HepG2 (cell line): ENCODE measurements at regions not wholly inside any gene's neighbourhood (a gene's known extent, or its start where the extent isn't known, plus 50 kb on each side); places are given as distances from the start of the nearest gene placed in this dataset.

Experiments used
- ATAC-seq: fragments of 200-7000 bp; cut with Tn5 transposase; 3 replicates; pipeline ENCODE4 v1.9.1; 2020; ENCODE audit warnings: mild to moderate bottlenecking, moderate library complexity
- BruUV-seq: library from RNA; stranded (reverse); fragments of 400-500 nt; replicated peaks from 2 replicates; lab custom pipeline; 2021; lab: Mats Ljungman, UMichigan
- CTCF ChIA-PET: fragments of 300-600 bp; formaldehyde crosslinking; extraction: SDS; loops from one replicate; lab custom pipeline; 2021; ENCODE audit warnings: low total read pairs, inconsistent platforms, low intra/inter-chr PET ratio; lab: Yijun Ruan, JAX
- POLR2A ChIA-PET: fragments of 350-600 bp; sonication (Branson Sonifier 250); formaldehyde crosslinking; loops from one replicate; lab custom pipeline; 2020; ENCODE audit warnings: antibody characterized with exemption, inconsistent platforms; lab: Yijun Ruan, JAX
- DNase-seq: peaks from one replicate; pipeline ENCODE4 v3.0.0-alpha.2; 2015; ENCODE audit warnings: low spot score
- FAIRE-seq: peaks from 3 replicates; lab custom pipeline; 2011; peaks lifted over from hg19 to GRCh38; lab: Jason Lieb, UNC
- H2AFZ ChIP-seq: one replicate; pipeline ENCODE4 v1.6.1; 2011; ENCODE audit warnings: low read length, inconsistent platforms
- H3K27ac ChIP-seq: fragments of 300-600 bp; 3 replicates; pipeline ENCODE4 v1.8.0; 2011; ENCODE audit warnings: mixed run types, mild to moderate bottlenecking, mixed read lengths, low read length, inconsistent platforms; ENCODE audit not compliant: insufficient read depth; ENCODE audit errors: extremely low read length
- H3K27me3 ChIP-seq, 2 experiments: fragments of 200-600 bp in 1 of 2; 2 replicates in 1 of 2; 3 replicates in 1 of 2; pipeline versions ENCODE4 v1.6.0 to v1.8.0; 2011; ENCODE audit warnings: low read length in 2 of 2, mild to moderate bottlenecking in 2 of 2, moderate library complexity in 2 of 2, inconsistent platforms in 1 of 2; ENCODE audit not compliant: insufficient read depth in 2 of 2, control insufficient read depth in 1 of 2
- H3K36me3 ChIP-seq, 2 experiments: fragments of 200-600 bp in 1 of 2; replicated peaks in 1 of 2; 2 replicates in 1 of 2; 3 replicates in 1 of 2; pipeline versions ENCODE4 v1.5.1 to v1.8.0; 2011; ENCODE audit warnings: low read length in 2 of 2, inconsistent platforms in 1 of 2; ENCODE audit not compliant: insufficient read depth in 2 of 2, control insufficient read depth in 1 of 2
- H3K4me1 ChIP-seq: 2 replicates; pipeline ENCODE4 v1.5.1; 2012; ENCODE audit warnings: low read length, inconsistent platforms; ENCODE audit not compliant: insufficient read depth
- H3K4me2 ChIP-seq: 2 replicates; pipeline ENCODE4 v1.6.0; 2011; ENCODE audit warnings: low read depth, low read length, inconsistent platforms
- H3K4me3 ChIP-seq, 3 experiments: fragments of 200-600 bp in 1 of 3; sonication (generic), shearing (Covaris generic) in 1 of 3; replicated peaks in 1 of 3; 2 replicates each; pipeline ENCODE4 v1.5.1; 2011 to 2016; ENCODE audit warnings: low read length in 3 of 3, inconsistent platforms in 2 of 3, low read depth in 2 of 3, mild to moderate bottlenecking in 2 of 3, control low read depth in 1 of 3, mixed read lengths in 1 of 3; ENCODE audit not compliant: insufficient read depth in 1 of 3
- H3K79me2 ChIP-seq: one replicate; pipeline ENCODE4 v1.6.1; 2011; ENCODE audit warnings: low read length, inconsistent platforms; ENCODE audit not compliant: insufficient read depth
- H3K9ac ChIP-seq: 2 replicates; pipeline ENCODE4 v1.6.0; 2011; ENCODE audit warnings: mild to moderate bottlenecking, low read depth, low read length, inconsistent platforms; ENCODE audit not compliant: insufficient read depth
- H3K9me3 ChIP-seq: 2 replicates; pipeline ENCODE4 v1.5.1; 2012; ENCODE audit warnings: mild to moderate bottlenecking, low read length
- H4K20me1 ChIP-seq: 2 replicates; pipeline ENCODE4 v1.6.0; 2011; ENCODE audit warnings: inconsistent platforms, mild to moderate bottlenecking, low read length, moderate library complexity; ENCODE audit not compliant: insufficient read depth
- ASH2L ChIP-seq: fragments of 300-600, 200-600 bp; sonication (generic); IDR thresholded peaks from 2 replicates; pipeline ENCODE4 v1.7.0; 2017; ENCODE audit warnings: low read depth, mild to moderate bottlenecking, moderate library complexity, mixed read lengths, low read length; ENCODE audit not compliant: insufficient read length
- CC2D1A ChIP-seq: sonication (generic); formaldehyde crosslinking; IDR thresholded peaks from 2 replicates; pipeline ENCODE4 v1.8.1; 2023; ENCODE audit warnings: mild to moderate bottlenecking, missing genetic modification reagents
- KDM5A ChIP-seq: fragments of 200-600 bp; sonication (generic); IDR thresholded peaks from 2 replicates; pipeline ENCODE4 v1.7.0; 2018; ENCODE audit warnings: antibody characterized with exemption, mild to moderate bottlenecking, low read length, borderline replicate concordance
- NR2C2 ChIP-seq: sonication (generic); formaldehyde crosslinking; IDR thresholded peaks from 2 replicates; pipeline ENCODE4 v1.4.0; 2020; ENCODE audit warnings: missing genetic modification reagents, mild to moderate bottlenecking, moderate library complexity, borderline replicate concordance
- PHF8 ChIP-seq: sonication (generic); formaldehyde crosslinking; IDR thresholded peaks from 2 replicates; pipeline ENCODE4 v1.5.0; 2020; ENCODE audit warnings: missing genetic modification reagents
- POGK ChIP-seq: sonication (generic); formaldehyde crosslinking; conservative IDR thresholded peaks from 2 replicates; pipeline ENCODE4 v1.8.0; 2022; ENCODE audit warnings: mild to moderate bottlenecking, moderate library complexity, missing genetic modification reagents
- SKIL ChIP-seq: sonication (generic); formaldehyde crosslinking; IDR thresholded peaks from 2 replicates; pipeline ENCODE4 v1.8.0; 2022; ENCODE audit warnings: missing genetic modification reagents, mild to moderate bottlenecking, moderate library complexity, borderline replicate concordance
- SMAD3 ChIP-seq: sonication (generic); formaldehyde crosslinking; IDR thresholded peaks from 2 replicates; pipeline ENCODE4 v1.4.0; 2020; ENCODE audit warnings: missing genetic modification reagents
- TBX3 ChIP-seq: fragments of 450-650 bp; IDR thresholded peaks from 2 replicates; pipeline ENCODE4 v1.6.1; 2017; ENCODE audit warnings: antibody characterized with exemption, mild to moderate bottlenecking, inconsistent platforms, borderline replicate concordance
- ZFP36L1 ChIP-seq: sonication (generic); formaldehyde crosslinking; IDR thresholded peaks from 2 replicates; pipeline ENCODE4 v1.8.0; 2022; ENCODE audit warnings: mild to moderate bottlenecking, missing genetic modification reagents, moderate library complexity
- ZNF101 ChIP-seq: sonication (generic); formaldehyde crosslinking; IDR thresholded peaks from 2 replicates; pipeline ENCODE4 v1.4.0; 2020; ENCODE audit warnings: mild to moderate bottlenecking, low read depth, missing genetic modification reagents, borderline replicate concordance
- WGBS: methylation state at CpG from one replicate; pipeline ENCODE4 v1.1.6; 2017; ENCODE audit warnings: low lambda C conversion rate; 5-methylcytosine and 5-hydroxymethylcytosine counted together
- in situ Hi-C: cut with HindIII; loops from 2 replicates; pipeline ENCODE4 v1.10.0; 2017; ENCODE audit warnings: low pct_unique_long_range_greater_than_20kb; ENCODE audit not compliant: extremely low pct_ligation_motif_present
- intact Hi-C: fragments of 100-400 bp; cut with micrococcal nuclease; formaldehyde crosslinking; loops from one replicate; pipeline ENCODE4 v1.10.0; 2022; ENCODE audit not compliant: unreplicated experiment
- TF ChIP-seq, protein P1 (sequence below): sonication (generic); formaldehyde crosslinking; IDR thresholded peaks from 2 replicates; pipeline ENCODE4 v1.5.0; 2020; ENCODE audit warnings: missing genetic modification reagents
- TF ChIP-seq, protein P2 (sequence below): sonication (generic); formaldehyde crosslinking; IDR thresholded peaks from 2 replicates; pipeline ENCODE4 v1.5.1; 2020; ENCODE audit warnings: mild to moderate bottlenecking, missing genetic modification reagents, borderline replicate concordance

- TF ChIP-seq SKIL (CRISPR knock-in tag), result no peak
- no peak for TF ChIP-seq ZFP36L1 (CRISPR knock-in tag)
- TF ChIP-seq, protein P1, sequence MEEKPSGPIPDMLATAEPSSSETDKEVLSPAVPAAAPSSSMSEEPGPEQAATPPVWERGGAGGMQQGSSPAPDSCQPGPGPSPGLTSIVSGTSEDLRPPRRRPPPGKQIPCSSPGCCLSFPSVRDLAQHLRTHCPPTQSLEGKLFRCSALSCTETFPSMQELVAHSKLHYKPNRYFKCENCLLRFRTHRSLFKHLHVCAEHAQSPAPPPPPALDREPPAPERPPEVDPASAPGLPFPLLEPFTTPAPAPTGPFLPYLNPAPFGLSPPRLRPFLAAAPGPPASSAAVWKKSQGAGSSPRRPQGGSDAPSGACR (CRISPR knock-in tag), result no peak
Observed at GRCh38 chrY:19148783-19149182, 375.2 kb upstream of the HSFY2 start (continued).

DNA sequence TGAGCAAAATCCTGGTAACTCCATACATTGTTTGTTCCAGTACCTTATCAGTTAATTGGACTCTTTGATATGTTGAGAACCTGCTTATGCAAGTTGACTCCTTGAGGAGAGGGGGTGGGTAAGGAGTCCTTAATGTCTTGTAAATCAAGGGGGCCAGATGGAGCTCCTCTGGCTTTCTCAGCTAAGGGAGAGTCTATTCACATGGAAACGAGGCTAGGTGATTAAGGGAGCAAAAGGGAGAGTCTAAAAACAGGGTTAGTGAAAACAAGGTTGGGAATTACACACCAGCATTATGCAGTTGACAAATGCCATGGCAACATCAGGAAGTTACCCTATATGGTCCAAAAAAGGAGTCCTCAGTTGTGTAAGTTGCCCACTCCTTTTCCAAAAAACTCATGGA, 372.8 kb upstream of the HSFY2 start:
- BruUV-seq, result no TSS peak
- no peak for DNase-seq
- intact Hi-C loops, result no loop called here
- Histone ChIP-seq H3K4me1 (no peaks in the 10 kb centered on the region), H3K4me3 (no peak overlapping the region), H3K9ac (no peak overlapping the region), H3K27me3 (no peaks in the 10 kb centered on the region), H4K20me1 (no peaks in the 10 kb centered on the region), H3K9me3 (peaks cover 33% of the 10 kb centered on the region; the same call in 1 of the 2 replicates), H3K4me2 (no peak overlapping the region), H3K27ac (no peak overlapping the region), H3K36me3 (no peaks in the 10 kb centered on the region), H2AFZ (no peak overlapping the region), H3K79me2 (no peaks in the 10 kb centered on the region)
- FAIRE-seq, result no peak
- ATAC-seq, result no peak
- WGBS, result 0% methylated on average over 1 of the region's 1 CpG
- in situ Hi-C loops, result no loop called here
- ChIA-PET POLR2A (no interaction called here), CTCF (no interaction called here)
- TF ChIP-seq SMAD3 (CRISPR knock-in tag), result no peak
- no peak for TF ChIP-seq ZNF101 (CRISPR knock-in tag)
- TF ChIP-seq TBX3, result no peak
- TF ChIP-seq CC2D1A, result no peak
- no peak for TF ChIP-seq ASH2L
- TF ChIP-seq, protein P2, sequence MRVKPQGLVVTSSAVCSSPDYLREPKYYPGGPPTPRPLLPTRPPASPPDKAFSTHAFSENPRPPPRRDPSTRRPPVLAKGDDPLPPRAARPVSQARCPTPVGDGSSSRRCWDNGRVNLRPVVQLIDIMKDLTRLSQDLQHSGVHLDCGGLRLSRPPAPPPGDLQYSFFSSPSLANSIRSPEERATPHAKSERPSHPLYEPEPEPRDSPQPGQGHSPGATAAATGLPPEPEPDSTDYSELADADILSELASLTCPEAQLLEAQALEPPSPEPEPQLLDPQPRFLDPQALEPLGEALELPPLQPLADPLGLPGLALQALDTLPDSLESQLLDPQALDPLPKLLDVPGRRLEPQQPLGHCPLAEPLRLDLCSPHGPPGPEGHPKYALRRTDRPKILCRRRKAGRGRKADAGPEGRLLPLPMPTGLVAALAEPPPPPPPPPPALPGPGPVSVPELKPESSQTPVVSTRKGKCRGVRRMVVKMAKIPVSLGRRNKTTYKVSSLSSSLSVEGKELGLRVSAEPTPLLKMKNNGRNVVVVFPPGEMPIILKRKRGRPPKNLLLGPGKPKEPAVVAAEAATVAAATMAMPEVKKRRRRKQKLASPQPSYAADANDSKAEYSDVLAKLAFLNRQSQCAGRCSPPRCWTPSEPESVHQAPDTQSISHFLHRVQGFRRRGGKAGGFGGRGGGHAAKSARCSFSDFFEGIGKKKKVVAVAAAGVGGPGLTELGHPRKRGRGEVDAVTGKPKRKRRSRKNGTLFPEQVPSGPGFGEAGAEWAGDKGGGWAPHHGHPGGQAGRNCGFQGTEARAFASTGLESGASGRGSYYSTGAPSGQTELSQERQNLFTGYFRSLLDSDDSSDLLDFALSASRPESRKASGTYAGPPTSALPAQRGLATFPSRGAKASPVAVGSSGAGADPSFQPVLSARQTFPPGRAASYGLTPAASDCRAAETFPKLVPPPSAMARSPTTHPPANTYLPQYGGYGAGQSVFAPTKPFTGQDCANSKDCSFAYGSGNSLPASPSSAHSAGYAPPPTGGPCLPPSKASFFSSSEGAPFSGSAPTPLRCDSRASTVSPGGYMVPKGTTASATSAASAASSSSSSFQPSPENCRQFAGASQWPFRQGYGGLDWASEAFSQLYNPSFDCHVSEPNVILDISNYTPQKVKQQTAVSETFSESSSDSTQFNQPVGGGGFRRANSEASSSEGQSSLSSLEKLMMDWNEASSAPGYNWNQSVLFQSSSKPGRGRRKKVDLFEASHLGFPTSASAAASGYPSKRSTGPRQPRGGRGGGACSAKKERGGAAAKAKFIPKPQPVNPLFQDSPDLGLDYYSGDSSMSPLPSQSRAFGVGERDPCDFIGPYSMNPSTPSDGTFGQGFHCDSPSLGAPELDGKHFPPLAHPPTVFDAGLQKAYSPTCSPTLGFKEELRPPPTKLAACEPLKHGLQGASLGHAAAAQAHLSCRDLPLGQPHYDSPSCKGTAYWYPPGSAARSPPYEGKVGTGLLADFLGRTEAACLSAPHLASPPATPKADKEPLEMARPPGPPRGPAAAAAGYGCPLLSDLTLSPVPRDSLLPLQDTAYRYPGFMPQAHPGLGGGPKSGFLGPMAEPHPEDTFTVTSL, result no peak
- no peak for TF ChIP-seq NR2C2 (CRISPR knock-in tag)
- no peak for TF ChIP-seq PHF8 (CRISPR knock-in tag)
- no peak for TF ChIP-seq POGK
- TF ChIP-seq KDM5A, result no peak
